SKM-1 (cell line): ENCODE measurements at regions not wholly inside any gene's neighbourhood (a gene's known extent, or its start where the extent isn't known, plus 50 kb on each side); places are given as distances from the start of the nearest gene placed in this dataset.

Experiments
- DNase-seq: peaks from one replicate; lab custom pipeline; 2025; ENCODE audit not compliant: unreplicated experiment; lab: John Stamatoyannopoulos, UW

GRCh38 chr3:66592016-66592761 lies 91.4 kb upstream of the LRIG1 start:
- no peak for DNase-seq

GRCh38 chr3:66592927-66593625 lies 92.3 kb upstream of the LRIG1 start:
- no peak for DNase-seq

- DNase-seq = no peak
Observed at GRCh38 chr3:66593978-66594377, 93.2 kb upstream of the LRIG1 start.

GRCh38 chr3:66597308-66597863 lies 96.6 kb upstream of the LRIG1 start:
- no peak for DNase-seq

DNA sequence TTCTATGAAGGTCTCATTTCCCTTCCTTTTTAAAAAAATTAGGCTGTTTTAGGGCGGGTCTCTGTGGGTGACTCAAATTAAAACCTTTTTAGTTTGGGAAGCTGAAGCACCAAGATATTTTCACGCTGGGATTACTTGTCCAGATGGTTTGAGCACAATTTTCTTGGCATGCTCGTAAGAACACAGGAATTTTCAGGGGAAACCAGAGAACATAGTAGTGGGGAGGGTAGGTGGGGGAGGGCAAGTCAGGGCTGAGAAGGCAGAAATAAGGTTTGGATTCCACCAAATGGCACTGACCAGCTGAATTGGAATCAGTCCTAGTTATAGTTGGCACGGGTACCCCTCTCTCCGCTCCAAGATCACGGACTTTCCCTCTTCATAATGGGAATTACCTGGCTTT lies 97.3 kb upstream of the LRIG1 start:
- DNase-seq = no peak

GRCh38 chr3:66602237-66602636 lies 101.4 kb upstream of the LRIG1 start:
- no peak for DNase-seq

- no peak for DNase-seq
Observed at GRCh38 chr3:66602691-66603090, 101.9 kb upstream of the LRIG1 start.

DNA sequence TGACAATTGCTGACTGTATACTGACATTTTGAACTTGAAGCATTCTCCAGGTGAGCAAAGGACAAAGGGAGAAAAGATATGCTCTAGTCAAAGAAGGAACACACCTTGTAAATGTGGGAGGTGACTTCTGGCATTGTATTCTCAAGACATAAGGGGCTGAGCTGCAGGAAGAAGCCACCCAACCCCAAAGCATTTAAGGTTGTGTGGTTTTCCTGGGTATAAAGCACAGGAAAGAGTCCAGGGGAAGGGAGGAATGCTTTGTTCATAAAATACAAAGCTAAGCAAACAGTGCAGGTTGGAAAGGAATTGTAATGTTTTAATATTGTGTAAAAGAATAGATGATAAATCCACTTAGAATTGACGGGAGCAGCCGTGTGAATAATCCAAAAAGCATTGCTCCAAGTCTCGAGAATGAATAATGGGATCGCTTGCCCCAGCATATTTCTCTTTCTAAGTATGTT lies 102.4 kb upstream of the LRIG1 start:
- DNase-seq = no peak

DNA sequence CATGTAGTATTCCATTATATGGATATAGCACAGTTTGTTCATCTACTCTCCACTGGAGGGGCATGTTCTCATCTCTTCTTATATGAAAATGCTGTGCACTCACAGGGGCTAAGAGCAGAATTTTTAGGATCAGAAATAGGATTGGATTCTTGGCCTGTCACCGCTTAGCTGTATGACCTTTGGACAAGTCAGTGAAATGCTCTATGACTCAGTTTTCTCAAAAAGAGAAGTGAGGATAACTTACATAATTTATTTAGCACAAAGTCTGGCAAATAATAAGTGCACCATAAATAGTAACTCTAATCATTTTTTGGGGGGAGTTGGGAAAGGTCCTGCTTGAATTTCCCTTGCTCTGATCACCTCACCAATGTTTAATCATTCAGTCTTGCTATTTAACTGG lies 103.7 kb upstream of the LRIG1 start:
- DNase-seq = peak; percentile 10

DNA sequence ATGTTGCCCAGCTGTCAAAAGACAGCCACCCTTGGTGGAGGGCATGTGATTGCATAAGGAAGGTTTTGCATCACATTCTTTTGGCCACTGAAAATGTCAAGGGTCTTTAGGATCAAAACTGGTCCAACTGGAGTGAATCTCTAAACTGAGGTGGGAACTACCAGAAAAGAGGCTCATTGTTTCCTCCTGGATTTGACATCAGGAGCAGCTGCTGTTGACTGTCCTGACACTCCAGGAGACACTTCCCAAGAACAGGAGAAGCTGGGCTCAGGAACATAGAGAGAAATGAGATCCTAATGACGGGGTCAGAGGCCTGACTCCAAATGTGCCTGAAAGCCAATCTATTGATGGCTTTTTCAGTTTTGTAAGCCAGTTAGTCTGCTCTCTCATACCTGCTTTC lies 105.3 kb upstream of the LRIG1 start:
- DNase-seq = no peak

- DNase-seq = no peak
Observed at GRCh38 chr3:66606868-66607267, 106.0 kb upstream of the LRIG1 start.

- no peak for DNase-seq
Observed at GRCh38 chr3:66609660-66610561, 109.1 kb upstream of the LRIG1 start.

DNA sequence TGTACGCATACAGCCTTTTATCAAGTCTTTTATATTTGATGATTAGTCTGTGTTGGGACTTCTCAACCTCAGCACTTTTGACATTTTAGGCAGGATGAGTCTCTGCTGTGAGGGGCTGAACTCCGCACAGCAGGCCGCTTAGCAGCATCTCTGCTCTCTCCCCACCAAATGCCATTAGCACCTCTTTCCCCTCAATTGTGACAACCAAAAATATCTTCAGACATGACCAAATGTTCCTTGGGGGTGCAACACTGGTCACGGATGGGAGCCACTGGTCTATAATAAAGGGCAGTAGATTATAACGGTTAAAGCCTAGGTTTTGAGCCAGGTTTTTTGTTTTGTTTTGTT lies 109.7 kb upstream of the LRIG1 start:
- DNase-seq = no peak

DNA sequence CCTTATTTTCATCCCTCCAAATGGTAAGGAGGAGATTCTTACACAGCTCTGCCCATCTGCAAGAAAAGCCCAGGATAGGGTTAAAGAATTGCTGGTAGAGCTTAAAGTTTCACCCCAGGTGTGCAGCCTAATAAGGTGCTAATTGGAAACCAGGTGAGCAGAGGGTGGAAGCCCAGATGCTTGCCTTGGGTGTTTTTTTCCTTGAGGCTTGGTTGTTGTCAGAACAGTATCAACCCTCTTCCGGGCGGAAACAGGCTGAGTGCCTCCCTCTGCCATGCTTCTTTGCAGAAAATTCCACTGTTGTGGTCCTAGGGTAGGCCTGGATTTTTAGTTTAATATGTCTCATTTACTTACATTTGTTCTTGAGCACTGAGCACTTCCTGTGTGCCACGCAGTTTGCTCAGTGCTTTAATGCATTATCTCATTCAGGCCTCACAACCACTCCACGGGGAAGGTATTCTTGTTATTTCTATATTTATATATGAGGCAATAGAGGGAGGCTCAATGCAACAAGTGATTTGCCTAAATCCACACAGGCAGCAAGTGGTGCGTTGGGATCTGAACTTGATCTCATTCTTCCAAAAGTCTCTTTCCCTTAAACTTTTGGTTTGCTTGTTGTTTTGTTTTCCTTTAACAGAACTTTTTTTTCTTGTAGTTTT lies 115.0 kb upstream of the LRIG1 start:
- no peak for DNase-seq

DNA sequence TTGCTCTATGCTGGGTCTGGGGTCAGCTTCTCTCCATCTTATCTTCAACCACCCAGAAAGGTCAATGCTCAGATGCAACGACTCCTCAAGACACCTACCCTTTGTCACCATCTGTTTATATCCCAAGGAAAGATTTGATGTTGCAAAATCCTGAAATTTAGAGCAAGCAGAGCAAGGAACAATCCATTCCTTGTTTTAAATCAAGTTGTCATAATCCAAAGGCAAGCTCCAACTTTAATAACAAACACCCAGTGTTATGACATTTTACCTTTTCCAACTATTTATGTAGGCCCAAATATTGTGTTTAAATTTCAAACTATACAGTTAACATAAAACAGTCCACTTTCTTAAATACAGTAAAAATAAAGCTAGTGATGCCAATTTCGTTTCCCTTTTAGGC lies 116.5 kb upstream of the LRIG1 start:
- DNase-seq = no peak

- DNase-seq = no peak
Observed at GRCh38 chr3:66618066-66618465, 117.2 kb upstream of the LRIG1 start.

DNA sequence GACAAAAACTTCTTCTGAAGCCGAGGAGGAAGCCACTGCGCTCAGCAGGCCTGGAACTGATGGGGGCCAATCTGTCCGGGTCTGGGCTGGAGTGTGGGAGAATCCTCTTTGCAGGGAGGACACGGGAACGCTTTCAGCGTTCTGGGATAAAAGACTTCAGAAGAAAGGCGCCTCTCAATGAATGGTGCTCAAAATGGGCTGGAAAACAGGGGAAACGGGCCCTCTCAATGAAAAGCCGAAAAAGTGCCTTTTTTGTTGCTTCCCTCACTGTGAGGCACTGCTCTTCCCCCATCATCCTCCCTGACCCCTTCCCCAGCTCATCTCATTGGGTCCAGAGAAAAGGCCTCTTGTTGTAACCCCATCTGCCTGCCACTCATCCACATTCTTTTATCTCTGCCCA lies 119.5 kb upstream of the LRIG1 start:
- DNase-seq = no peak

DNA sequence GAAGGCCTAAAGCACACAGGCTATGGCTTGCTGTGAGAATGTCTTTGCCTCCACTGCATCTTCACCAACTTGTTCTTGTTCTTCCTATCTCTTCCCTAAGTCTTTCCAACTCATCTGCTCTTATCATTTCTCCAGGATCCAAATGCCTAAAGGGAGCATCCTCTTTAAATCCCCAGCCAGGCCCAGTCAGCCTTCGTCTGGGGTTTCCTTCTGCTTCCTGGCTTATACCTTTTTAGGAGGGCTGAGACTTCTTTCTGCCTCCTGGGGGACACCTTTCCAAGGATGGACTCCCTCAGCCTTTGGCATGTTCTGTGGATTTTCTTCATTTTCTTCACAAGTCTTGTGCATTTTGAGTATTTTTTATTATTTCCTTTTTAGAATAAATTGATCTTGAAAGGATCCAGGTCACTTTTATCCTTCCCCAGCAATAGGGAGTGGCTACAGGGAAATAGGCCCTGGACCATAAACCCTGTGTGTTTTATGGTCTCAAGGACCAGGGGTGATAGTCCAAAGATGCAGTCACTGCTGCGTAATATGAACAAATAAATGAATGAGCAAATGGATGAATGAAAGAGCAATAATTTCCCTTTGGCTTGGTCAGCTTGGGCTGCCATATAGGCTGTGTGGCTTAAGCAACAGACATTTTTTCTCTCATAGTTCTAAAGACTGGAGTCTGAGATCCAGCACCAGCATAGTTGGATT lies 122.1 kb upstream of the LRIG1 start:
- DNase-seq = no peak

DNA sequence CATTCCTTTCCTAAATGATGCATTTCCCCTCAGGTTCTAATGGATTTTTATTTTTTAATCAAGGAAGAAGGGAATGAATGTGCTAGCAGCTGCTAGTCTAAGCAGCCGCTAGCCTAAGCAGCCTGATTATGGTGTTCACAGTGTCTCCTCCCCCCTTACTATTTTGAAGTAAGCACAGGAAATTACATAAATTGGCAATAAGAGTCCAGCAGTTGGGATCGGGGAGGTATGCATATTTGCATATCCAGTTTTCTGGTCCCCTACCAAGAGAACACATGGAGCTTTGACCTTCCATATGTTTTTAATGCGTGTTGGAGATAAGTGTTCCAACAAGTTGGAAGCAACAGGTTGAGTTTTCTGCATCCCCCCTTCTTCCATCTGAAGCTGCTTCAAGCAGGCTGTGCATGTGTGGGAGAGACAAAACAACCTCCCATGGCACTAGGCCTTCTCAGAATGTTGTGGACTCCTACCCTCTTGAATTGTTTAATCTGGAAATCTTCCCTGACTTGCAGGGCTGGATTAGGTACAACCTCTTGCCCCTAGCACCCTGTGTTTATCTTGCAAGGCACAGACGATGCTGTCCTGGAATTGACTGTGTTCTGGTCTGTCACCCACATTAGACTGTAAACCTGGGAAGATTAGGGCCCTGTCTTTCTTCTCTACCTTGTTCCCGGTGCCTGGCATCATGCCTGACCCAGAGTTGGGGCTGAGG lies 124.8 kb upstream of the LRIG1 start:
- DNase-seq = no peak
